ENCODE measurements at regions not wholly inside any gene's neighbourhood (a gene's known extent, or its start where the extent isn't known, plus 50 kb on each side); places are given as distances from the start of the nearest gene placed in this dataset.

GRCh38 chr5:158473016-158473635, 614.2 kb upstream of the CLINT1 start:
- TF ChIP-seq CTCF (IDR thresholded peaks at IDR 0.05; ENCODE audit: borderline replicate concordance, extremely low read depth, low read length, poor library complexity, severe bottlenecking), result no peak
- TF ChIP-seq EZH2 (IDR thresholded peaks at IDR 0.05; ENCODE audit: borderline replicate concordance, low read depth, low read length, severe bottlenecking), result no peak
